ENCODE measurements at regions not wholly inside any gene's neighbourhood (a gene's known extent, or its start where the extent isn't known, plus 50 kb on each side); places are given as distances from the start of the nearest gene placed in this dataset.

DNA sequence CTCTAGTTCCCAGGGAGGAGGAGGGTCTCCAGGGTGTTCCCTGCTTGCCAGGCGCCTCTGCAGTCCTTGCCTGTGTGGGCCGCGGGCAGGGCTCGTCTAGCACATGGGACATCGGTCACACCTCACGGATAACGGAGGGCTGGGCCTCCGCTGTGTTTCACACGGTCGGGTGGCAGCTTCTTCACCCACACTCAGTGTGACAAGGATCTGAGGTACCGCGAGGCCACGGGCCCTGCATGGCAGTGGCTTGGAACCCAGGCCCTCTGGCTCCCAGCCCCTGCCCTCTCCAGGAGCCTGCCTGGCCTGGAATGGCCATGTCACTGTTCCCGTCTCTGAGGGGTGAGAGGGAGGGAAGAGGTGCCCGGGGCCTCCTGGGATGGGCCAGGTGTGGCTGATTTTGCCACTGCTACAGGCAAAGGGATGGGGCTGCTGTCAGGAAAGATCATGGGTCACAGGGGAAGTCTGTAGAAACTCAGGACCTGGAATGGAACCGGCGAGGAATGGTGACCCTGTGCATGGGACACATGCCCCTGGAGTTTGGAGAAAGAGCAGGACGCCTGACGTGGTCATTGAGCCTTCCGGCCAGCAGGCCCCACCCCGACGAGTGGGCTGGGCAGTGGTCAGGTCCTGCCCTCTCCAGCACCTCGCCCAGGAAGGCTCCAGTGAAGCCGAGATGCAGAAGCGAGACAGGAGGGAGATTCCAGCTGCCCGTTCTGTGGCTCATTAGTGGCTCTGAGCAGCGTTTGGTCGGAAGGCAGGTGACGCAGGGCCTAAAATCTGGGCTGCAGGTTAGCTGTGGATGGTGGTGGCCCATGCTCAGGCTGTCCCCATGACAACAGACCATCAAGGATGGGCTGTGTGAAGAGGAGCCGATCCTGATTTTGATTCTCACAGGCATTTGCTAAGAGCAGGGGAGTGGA is 76.5 kb upstream of the GSE1 start (continued):
- 0 out of 2 replicates have a peak, but pooled peaks have one; percentile 22 for TF ChIP-seq HNF4A (CRISPR knock-in tag; IDR thresholded peaks at IDR 0.05)
- TF ChIP-seq ZNF879 (CRISPR knock-in tag; IDR thresholded peaks at IDR 0.05) = no peak
- TF ChIP-seq, protein P1, sequence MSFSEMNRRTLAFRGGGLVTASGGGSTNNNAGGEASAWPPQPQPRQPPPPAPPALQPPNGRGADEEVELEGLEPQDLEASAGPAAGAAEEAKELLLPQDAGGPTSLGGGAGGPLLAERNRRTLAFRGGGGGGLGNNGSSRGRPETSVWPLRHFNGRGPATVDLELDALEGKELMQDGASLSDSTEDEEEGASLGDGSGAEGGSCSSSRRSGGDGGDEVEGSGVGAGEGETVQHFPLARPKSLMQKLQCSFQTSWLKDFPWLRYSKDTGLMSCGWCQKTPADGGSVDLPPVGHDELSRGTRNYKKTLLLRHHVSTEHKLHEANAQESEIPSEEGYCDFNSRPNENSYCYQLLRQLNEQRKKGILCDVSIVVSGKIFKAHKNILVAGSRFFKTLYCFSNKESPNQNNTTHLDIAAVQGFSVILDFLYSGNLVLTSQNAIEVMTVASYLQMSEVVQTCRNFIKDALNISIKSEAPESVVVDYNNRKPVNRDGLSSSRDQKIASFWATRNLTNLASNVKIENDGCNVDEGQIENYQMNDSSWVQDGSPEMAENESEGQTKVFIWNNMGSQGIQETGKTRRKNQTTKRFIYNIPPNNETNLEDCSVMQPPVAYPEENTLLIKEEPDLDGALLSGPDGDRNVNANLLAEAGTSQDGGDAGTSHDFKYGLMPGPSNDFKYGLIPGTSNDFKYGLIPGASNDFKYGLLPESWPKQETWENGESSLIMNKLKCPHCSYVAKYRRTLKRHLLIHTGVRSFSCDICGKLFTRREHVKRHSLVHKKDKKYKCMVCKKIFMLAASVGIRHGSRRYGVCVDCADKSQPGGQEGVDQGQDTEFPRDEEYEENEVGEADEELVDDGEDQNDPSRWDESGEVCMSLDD (CRISPR knock-in tag; IDR thresholded peaks at IDR 0.05; ENCODE audit: borderline replicate concordance) = no peak
- TF ChIP-seq HNRNPL (IDR thresholded peaks at IDR 0.05; ENCODE audit: low read depth, low read length) = peak; percentile 83
- TF ChIP-seq TBL1XR1 (IDR thresholded peaks at IDR 0.05; ENCODE audit: borderline replicate concordance, low read length, partially characterized antibody) = no peak
- TF ChIP-seq, protein P2, sequence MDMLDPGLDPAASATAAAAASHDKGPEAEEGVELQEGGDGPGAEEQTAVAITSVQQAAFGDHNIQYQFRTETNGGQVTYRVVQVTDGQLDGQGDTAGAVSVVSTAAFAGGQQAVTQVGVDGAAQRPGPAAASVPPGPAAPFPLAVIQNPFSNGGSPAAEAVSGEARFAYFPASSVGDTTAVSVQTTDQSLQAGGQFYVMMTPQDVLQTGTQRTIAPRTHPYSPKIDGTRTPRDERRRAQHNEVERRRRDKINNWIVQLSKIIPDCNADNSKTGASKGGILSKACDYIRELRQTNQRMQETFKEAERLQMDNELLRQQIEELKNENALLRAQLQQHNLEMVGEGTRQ (IDR thresholded peaks at IDR 0.05; ENCODE audit: low read depth, low read length) = no peak
- TF ChIP-seq, protein P2 (CRISPR knock-in tag; IDR thresholded peaks at IDR 0.05; ENCODE audit: borderline replicate concordance) = no peak
- TF ChIP-seq PHB2 (IDR thresholded peaks at IDR 0.05; ENCODE audit: partially characterized antibody) = no peak
- TF ChIP-seq ZNF431 (CRISPR knock-in tag; IDR thresholded peaks at IDR 0.05; ENCODE audit: borderline replicate concordance, low read depth) = no peak
- TF ChIP-seq, protein P3, sequence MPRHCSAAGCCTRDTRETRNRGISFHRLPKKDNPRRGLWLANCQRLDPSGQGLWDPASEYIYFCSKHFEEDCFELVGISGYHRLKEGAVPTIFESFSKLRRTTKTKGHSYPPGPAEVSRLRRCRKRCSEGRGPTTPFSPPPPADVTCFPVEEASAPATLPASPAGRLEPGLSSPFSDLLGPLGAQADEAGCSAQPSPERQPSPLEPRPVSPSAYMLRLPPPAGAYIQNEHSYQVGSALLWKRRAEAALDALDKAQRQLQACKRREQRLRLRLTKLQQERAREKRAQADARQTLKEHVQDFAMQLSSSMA (CRISPR knock-in tag; IDR thresholded peaks at IDR 0.05) = peak; percentile 79
- TF ChIP-seq NFE2L2 (IDR thresholded peaks at IDR 0.05; ENCODE audit: low read length) = no peak
- no peak for TF ChIP-seq ZNF564 (CRISPR knock-in tag; IDR thresholded peaks at IDR 0.05)
- no peak for TF ChIP-seq HDAC6 (IDR thresholded peaks at IDR 0.05; ENCODE audit: low read depth, low read length)
- TF ChIP-seq HDAC1 (CRISPR knock-in tag; IDR thresholded peaks at IDR 0.05) = no peak
- TF ChIP-seq ZNF451 (CRISPR knock-in tag; IDR thresholded peaks at IDR 0.05) = peak; percentile 30; the same call in 1 of the 2 replicates
- TF ChIP-seq ZNF75D (CRISPR knock-in tag; IDR thresholded peaks at IDR 0.05; ENCODE audit: borderline replicate concordance) = no peak
- no peak for TF ChIP-seq FIP1L1 (IDR thresholded peaks at IDR 0.05; ENCODE audit: borderline replicate concordance, insufficient read depth, low read depth, low read length)
- TF ChIP-seq RARA (CRISPR knock-in tag; IDR thresholded peaks at IDR 0.05) = no peak
- TF ChIP-seq ZNF619 (CRISPR knock-in tag; IDR thresholded peaks at IDR 0.05) = no peak; the same call in 1 of the 2 replicates
- peak; percentile 40; the same call in 1 of the 2 replicates for TF ChIP-seq ZSCAN25 (CRISPR knock-in tag; IDR thresholded peaks at IDR 0.05)
- TF ChIP-seq, protein P4, sequence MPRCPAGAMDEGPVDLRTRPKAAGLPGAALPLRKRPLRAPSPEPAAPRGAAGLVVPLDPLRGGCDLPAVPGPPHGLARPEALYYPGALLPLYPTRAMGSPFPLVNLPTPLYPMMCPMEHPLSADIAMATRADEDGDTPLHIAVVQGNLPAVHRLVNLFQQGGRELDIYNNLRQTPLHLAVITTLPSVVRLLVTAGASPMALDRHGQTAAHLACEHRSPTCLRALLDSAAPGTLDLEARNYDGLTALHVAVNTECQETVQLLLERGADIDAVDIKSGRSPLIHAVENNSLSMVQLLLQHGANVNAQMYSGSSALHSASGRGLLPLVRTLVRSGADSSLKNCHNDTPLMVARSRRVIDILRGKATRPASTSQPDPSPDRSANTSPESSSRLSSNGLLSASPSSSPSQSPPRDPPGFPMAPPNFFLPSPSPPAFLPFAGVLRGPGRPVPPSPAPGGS (CRISPR knock-in tag; IDR thresholded peaks at IDR 0.05) = 0 out of 2 replicates have a peak, but pooled peaks have one; percentile 19
- TF ChIP-seq FOXK2 (IDR thresholded peaks at IDR 0.05) = no peak
- TF ChIP-seq XBP1 (CRISPR knock-in tag; IDR thresholded peaks at IDR 0.05) = no peak
